Embryonic facial prominence (tissue), 1 donor: ENCODE measurements at regions not wholly inside any gene's neighbourhood (a gene's known extent, or its start where the extent isn't known, plus 50 kb on each side); places are given as distances from the start of the nearest gene placed in this dataset.

Experiments used
- DNase-seq: peaks from one replicate; pipeline ENCODE4 v3.0.0-alpha.2; 2016; ENCODE audit errors: extremely low spot score

GRCh38 chr6:14431385-14432330 is 314.1 kb downstream of the CD83 start:
- DNase-seq: peak; percentile 9

DNA sequence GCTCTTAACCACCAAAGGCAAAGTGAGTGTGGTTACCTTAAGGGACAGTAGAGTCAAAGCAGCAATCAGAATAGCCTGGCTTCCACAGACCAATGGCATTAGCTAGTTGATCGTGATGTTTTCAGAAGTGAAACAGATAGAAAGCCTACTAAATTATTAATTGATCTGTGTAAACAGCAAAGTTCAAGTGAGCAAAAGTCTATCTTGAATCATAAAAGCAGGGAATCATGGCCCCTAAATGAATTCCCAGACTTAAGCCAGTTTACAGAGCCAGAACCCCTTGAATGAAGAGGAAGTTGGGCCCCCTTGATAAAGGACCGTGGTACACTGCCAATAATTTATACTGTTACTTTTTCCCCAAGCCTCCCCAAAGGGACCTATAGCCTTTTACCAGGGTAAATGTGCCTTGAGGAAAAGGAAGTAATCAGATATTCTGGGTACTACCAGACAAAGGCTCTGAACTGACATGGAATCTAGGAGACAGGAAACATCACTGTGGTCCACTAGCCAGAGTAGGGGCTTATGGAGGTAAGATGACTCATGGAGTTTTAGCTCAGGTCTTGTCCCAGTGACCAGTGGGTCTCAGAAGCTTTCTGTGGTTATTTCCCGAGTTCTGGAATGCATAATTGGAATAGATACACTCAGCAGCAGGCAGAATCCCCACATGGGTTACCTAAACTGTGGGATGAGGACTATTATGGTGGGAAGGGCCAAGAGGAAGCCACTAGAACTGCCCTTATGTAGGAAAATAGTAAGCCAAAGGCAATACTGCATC is 317.5 kb downstream of the CD83 start:
- DNase-seq: no peak

- DNase-seq: no peak
Measured at GRCh38 chr6:14436592-14437132, 319.1 kb downstream of the CD83 start.

DNA sequence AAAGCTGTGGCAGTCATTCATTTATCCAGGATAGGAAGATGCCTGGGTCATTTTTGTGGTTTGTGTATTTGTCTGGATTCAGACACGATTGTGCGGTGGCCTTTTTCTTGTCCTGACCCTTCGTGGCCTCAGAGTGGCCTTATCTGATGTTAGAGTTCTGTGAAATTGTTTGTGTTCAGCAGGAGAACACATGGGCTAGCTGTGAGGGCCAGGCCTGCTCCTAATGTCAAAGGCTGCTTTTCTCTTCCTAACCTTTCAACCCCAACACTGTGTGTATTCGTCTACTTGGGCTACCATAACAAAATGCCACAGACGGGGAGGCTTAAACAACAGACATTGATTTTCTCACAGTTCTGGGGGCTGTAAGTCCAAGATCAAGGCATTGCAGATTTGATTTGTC is 321.8 kb downstream of the CD83 start:
- DNase-seq: no peak

DNA sequence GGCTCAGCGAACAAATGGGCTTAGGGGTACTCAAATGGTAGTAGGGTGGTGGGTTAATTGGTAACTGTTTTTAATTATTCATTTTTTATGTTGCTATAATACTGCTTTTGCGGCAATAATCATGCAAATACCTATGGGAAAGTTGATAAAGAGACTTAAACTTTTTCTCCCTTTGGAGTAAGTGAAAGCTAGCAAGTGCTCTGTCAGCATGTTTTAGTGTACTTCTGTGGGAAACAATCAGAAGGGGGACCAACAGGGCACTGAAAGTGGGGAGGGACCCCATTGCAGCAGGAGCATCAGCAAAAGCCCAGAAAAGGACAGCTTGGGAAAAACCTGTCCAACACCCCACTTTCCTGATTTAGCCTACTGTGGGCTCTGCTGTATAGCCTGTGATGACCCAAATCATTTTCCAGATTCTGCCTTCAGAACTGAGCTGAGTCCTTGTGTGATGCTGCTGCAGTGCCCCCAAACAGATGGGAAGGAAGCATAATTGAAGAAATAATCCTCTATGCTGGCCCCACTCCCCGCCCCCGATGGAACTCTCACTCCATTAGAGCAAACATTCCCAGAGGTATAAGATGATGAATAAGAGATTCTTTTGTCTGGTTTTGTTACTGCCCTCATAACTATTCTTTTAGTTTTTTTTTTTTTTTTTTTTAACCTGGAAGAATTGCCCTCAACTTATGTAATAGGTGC is 322.8 kb downstream of the CD83 start:
- DNase-seq: no peak

DNA sequence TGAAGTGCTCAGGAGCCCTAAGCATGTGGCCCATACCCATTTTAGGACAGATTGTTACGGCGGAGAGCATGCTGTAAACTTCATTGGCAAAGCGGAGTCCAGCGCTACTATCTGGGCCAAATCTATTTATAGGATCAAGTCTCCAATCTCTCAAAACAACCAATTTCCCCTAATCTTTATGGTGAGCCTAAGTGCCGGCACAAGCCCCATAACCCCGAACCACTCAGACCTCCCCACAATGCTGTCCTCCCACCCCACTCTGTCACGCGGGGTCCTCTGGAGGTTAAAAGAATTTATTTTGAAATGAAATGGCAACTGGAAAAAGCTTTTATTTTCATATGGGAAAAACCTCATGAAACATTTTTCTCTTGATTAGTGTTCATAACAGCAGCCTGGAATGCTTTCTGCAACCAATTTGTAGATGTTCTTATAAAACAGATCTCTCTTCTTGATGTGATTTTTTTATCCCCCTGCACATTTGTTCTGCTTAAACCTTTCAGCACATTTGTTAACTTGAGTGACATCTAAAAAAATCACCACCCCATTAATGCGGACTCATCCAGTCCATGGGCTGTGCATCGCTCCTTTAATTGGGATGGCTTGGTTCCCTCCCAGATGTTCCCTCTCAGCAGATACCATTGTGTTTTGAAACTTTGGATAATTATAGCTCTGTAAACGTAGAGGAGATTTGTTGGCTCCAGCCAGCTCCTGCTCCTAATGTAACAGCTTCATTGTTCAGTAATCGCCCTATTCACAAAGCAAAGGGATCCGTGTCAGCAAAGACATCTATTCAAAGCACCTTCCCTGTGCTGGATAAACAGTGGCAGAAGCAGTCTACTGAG is 323.6 kb downstream of the CD83 start:
- DNase-seq: peak; percentile 25

GRCh38 chr6:14442242-14442641 is 324.7 kb downstream of the CD83 start:
- DNase-seq: no peak

GRCh38 chr6:14443629-14444268 is 326.2 kb downstream of the CD83 start:
- DNase-seq: no peak

DNA sequence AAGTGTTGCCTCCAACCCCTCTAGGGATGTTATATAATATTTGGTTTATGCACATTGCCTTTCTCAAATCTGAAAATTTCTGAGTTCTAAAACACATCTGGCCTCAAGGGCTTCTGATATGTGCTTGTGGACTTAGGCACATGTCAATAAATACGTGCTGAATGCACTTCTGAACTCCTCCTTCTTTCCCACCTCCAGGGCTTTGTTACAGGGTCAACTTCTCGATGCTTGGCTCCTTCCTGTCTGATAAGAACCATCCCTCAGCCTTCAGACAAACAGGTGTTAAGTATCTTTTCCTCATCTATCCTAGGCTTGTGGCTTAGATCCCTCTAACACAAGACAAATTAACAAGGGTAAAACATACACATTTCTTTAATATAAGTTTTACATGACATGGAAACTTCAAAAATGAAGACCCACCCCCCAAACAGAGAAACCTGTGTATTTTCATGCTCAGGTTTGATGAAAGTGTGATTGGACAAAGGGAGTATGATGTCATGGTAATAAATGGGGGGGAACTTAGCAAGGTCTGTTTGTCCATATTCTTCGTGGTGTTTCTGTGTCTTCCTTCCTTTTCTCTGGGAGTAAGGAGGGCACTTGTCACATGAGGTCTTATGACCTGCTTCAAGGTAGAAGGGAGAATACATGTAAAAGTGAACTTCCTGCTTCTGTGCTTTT is 326.9 kb downstream of the CD83 start:
- DNase-seq: no peak

DNA sequence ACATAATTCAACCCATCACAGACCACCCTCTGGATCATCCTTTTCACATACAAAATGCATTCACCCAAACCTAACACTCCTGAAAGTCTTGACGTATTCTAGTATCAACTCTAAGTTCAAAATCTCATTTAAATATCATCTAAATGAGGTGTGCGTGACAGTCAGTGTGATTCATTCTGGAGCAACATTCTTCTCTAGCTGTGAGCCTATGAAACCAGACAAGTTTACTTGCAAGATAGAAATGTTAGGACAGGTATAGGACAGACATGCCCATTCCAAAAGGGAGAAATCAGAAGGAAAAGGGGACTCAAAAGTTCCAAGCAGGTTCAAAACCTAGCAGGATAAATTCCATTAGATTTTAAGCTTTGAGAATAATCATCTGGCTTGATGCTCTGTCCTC is 329.7 kb downstream of the CD83 start:
- no peak for DNase-seq

DNA sequence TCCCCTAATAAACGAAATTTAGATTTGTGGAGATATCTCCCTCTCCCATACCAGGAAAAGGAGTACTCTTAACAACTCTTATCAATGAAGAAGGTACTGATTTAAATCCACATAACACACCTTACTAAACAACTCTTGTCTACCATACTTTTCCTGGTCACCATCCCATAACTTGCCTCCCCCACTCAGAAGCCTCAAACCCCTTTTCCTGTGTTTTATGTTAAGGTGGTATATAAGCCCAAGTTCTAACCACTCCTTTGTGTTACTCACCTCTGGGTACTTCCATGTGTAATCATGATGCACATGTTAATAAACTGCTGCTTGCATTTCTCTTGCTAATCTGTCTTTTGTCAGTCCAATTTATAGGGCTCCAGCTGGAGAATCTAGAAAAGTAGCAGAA is 330.7 kb downstream of the CD83 start:
- no peak for DNase-seq

GRCh38 chr6:14450133-14450504 is 332.5 kb downstream of the CD83 start:
- DNase-seq: no peak

- no peak for DNase-seq
Measured at GRCh38 chr6:14450578-14450977, 333.0 kb downstream of the CD83 start.

GRCh38 chr6:14451594-14452374 is 334.2 kb downstream of the CD83 start:
- no peak for DNase-seq

DNA sequence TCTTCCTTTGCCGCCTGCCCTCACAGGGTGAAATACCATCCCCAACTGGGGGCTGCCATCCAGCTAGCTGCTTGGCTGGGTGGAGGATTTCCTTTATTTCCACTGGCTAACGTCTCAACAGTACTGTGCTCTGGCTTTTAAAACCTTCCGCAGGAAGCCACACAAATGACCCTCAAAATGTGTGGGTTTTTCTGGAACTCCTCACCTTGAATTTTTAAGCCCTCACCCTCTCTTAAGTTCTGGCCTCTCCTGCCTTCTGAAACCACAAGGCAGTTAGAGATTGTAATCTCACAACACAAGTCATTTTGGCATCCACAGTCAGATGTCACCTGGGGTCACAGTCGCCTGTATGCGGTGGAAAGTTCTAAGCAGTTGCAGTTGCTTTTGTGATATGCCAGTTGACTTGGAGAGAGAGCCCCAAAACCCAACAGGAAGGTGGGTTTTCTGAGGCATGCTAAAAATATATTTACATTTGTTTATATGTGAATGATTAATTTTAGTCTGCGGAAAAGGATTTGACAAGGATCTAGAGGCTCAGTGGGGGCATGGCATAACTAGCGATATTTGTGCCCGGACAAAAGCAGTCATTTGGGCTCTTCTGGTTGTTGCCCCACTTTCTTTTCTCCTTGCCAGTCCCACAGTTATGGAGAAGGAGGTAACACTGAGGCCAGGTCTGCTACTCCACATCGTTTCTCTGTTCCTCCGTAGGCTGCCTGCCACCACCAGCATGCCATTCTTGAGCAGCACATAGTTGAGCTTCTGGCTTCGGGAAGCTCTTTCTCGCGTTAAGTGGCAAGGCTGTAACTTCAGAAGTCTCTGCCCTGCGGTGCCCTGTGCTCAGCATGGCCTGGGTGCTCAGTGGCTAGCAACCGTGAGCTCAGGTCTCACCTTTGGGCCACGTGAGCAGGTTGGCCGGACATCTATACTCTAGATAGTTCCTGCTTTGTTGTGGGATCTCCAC is 335.3 kb downstream of the CD83 start:
- DNase-seq: no peak

GRCh38 chr6:14453712-14454472 is 336.3 kb downstream of the CD83 start:
- no peak for DNase-seq

- DNase-seq: no peak
Measured at GRCh38 chr6:14454473-14454775, 336.9 kb downstream of the CD83 start.

- no peak for DNase-seq
Measured at GRCh38 chr6:14455427-14455826, 337.9 kb downstream of the CD83 start.
